PFSK-1 (cell line): ENCODE measurements at regions not wholly inside any gene's neighbourhood (a gene's known extent, or its start where the extent isn't known, plus 50 kb on each side); places are given as distances from the start of the nearest gene placed in this dataset.

ENCODE experiments used
- FOXP2 ChIP-seq: optimal IDR thresholded peaks from 2 replicates; pipeline ENCODE3; 2011; ENCODE audit warnings: borderline replicate concordance, control low read depth, inconsistent platforms; ENCODE audit not compliant: insufficient read depth; ENCODE audit errors: extremely low read length, extremely low read depth
- POLR2AphosphoS5 ChIP-seq: IDR thresholded peaks from 2 replicates; pipeline ENCODE4 v1.6.1; 2012; ENCODE audit warnings: low read depth, mild to moderate bottlenecking, control low read depth, low read length, moderate library complexity
- REST ChIP-seq, 2 experiments: IDR thresholded peaks; 2 replicates each; pipeline versions ENCODE4 v1.6.1 to v1.8.0; 2011 to 2012; ENCODE audit warnings: low read depth in 2 of 2, low read length in 2 of 2, control low read depth in 1 of 2, inconsistent platforms in 1 of 2, mild to moderate bottlenecking in 1 of 2, moderate library complexity in 1 of 2; ENCODE audit not compliant: insufficient read depth in 1 of 2
- SIN3A ChIP-seq: IDR thresholded peaks from 2 replicates; pipeline ENCODE4 v1.6.1; 2012; ENCODE audit warnings: mild to moderate bottlenecking, low read length, moderate library complexity, borderline replicate concordance; ENCODE audit not compliant: insufficient read depth
- TAF1 ChIP-seq: IDR thresholded peaks from 2 replicates; pipeline ENCODE4 v1.6.1; 2012; ENCODE audit warnings: low read length, control low read depth, borderline replicate concordance; ENCODE audit not compliant: insufficient read depth

DNA sequence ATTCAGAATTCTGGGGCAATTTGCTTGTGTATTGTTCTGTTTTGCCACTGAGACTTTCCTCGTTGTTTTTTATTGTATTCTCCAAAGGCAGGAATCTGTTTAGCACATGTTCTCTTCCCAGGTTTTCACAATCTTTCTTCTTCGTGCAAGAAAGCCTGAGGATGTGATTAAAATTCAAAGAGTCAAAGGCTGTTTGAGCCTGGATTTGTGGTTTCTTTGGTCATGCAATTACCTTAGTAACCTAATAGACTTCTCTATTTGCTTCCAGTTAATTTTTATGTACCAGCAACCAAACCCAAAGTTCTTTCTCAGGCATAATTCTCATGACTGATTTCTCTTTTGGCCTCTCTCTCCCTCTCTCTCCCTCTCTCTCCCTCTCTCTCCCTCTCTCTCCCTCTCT lies 1420.1 kb upstream of the TENM3 start:
- TF ChIP-seq TAF1 (no peak), SIN3A (no peak), POLR2AphosphoS5 (no peak), REST (IDR thresholded peaks at IDR 0.05; ENCODE audit: insufficient read depth in 1 of 2, low read depth in 2 of 2, low read length in 2 of 2) (no peak), FOXP2 (no peak)

GRCh38 chr4:180827232-180828009 lies 1415.8 kb upstream of the TENM3 start:
- TF ChIP-seq SIN3A = no peak
- TF ChIP-seq TAF1 = no peak
- TF ChIP-seq POLR2AphosphoS5 = no peak
- no peak for TF ChIP-seq REST (IDR thresholded peaks at IDR 0.05; ENCODE audit: insufficient read depth in 1 of 2, low read depth in 2 of 2, low read length in 2 of 2)
- TF ChIP-seq FOXP2 = no peak

DNA sequence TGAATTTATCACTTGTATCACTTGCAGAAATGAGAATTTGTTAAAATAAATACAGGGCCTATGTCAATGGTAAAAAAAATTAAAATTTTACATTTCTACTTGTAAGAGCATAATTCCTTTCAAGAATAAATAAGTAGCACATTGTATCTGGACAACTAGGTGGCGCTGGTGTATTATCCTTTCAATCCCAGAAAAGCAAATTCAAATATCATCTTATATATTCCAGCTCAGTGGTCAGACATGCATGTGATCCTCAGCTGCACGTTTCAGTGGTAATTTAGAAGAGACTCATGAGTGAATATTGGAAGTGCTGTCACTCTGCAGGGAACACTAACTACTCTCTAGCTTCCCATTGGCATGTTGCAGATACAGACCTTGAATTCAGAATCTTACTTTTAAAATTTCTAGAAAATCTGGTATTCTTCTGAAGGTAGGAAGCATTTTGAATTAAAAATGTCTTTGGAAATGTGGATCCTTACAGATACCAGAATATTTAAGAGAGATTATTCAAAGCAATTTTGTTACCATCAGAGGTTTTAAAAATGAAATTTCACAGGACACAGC lies 1414.7 kb upstream of the TENM3 start:
- TF ChIP-seq SIN3A (no peak), REST (IDR thresholded peaks at IDR 0.05; ENCODE audit: insufficient read depth in 1 of 2, low read depth in 2 of 2, low read length in 2 of 2) (no peak)

GRCh38 chr4:180832073-180832472 lies 1411.1 kb upstream of the TENM3 start:
- TF ChIP-seq POLR2AphosphoS5 = no peak

- TF ChIP-seq REST (IDR thresholded peaks at IDR 0.05; ENCODE audit: insufficient read depth in 1 of 2, low read depth in 2 of 2, low read length in 2 of 2) (no peak), FOXP2 (no peak)
Measured at GRCh38 chr4:180840142-180840541, 1403.1 kb upstream of the TENM3 start.
